K562 (cell line): ENCODE measurements at regions not wholly inside any gene's neighbourhood (a gene's known extent, or its start where the extent isn't known, plus 50 kb on each side); places are given as distances from the start of the nearest gene placed in this dataset.

Source experiments
- CEBPG ChIP-seq, 3 experiments: fragments of 200-800 bp in 1 of 3; sonication (Bioruptor generic) in 1 of 3; sonication (generic) in 1 of 3; formaldehyde crosslinking in 1 of 3; IDR thresholded peaks in 2 of 3; conservative IDR thresholded peaks in 1 of 3; 2 replicates each; pipeline versions ENCODE4 v1.6.1 to v1.8.0; 2016 to 2022; ENCODE audit warnings: missing compliant biosample characterization in 2 of 3, missing genetic modification characterization in 2 of 3, mild to moderate bottlenecking in 1 of 3, missing genetic modification reagents in 1 of 3
- HOXB6 ChIP-seq: fragments of 250-450 bp; sonication (Bioruptor Pico); IDR thresholded peaks from 2 replicates; pipeline ENCODE4 v1.5.1; 2022; ENCODE audit warnings: mild to moderate bottlenecking, borderline replicate concordance
- L3MBTL2 ChIP-seq: fragments of 450-650 bp; IDR thresholded peaks from 2 replicates; pipeline ENCODE4 v1.6.1; 2016; ENCODE audit warnings: mild to moderate bottlenecking, moderate library complexity
- MITF ChIP-seq: IDR thresholded peaks from 2 replicates; pipeline ENCODE4 v1.6.1; 2014; ENCODE audit warnings: antibody characterized with exemption
- SNIP1 ChIP-seq: fragments of 450-650 bp; IDR thresholded peaks from 2 replicates; pipeline ENCODE4 v1.7.1; 2017; ENCODE audit warnings: low read depth, mild to moderate bottlenecking
- SOX6 ChIP-seq: fragments of 450-650 bp; IDR thresholded peaks from 2 replicates; pipeline ENCODE4 v1.6.1; 2014; ENCODE audit warnings: mild to moderate bottlenecking
- SUPT5H ChIP-seq: fragments of 450-650 bp; IDR thresholded peaks from 2 replicates; pipeline ENCODE4 v1.6.1; 2016
- WHSC1 ChIP-seq: IDR thresholded peaks from one replicate; pipeline ENCODE4 v1.6.1; 2012; ENCODE audit warnings: low read length, control low read depth, inconsistent platforms
- TF ChIP-seq, protein P1 (sequence below): fragments of 450-650 bp; IDR thresholded peaks from 2 replicates; pipeline ENCODE4 v1.6.1; 2016; ENCODE audit warnings: low read depth

DNA sequence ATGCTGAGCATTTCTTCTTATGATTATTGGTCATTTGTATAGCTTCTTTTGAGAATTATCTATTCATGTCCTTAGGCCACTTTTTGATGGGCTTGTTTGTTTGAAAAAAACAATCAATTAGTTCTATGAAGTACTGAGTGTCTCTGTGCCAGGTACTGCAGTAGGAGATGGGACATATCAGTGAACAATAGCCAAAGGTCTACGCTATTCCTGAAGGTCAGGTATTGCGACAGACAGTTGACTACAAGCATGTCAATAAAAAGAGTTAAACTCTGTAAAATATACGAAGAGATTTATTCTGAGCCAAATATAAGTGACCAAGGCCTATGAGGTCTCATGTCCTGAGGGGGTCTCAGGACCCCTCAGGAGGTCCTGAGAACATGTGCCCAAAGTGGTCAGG, 122.1 kb upstream of the NFE2L3 start (continued):
- TF ChIP-seq MITF (no peak), SNIP1 (no peak), SOX6 (no peak), WHSC1 (no peak), CEBPG (CRISPR knock-in tag; IDR thresholded peaks at IDR 0.05) (no peak), CEBPG (tag; conservative IDR thresholded peaks at IDR 0.05 in 1 of 2, IDR thresholded peaks at IDR 0.05 in 1 of 2) (no peak), L3MBTL2 (no peak), HOXB6 (CRISPR knock-in tag) (no peak), SUPT5H (no peak)
- TF ChIP-seq, protein P1, sequence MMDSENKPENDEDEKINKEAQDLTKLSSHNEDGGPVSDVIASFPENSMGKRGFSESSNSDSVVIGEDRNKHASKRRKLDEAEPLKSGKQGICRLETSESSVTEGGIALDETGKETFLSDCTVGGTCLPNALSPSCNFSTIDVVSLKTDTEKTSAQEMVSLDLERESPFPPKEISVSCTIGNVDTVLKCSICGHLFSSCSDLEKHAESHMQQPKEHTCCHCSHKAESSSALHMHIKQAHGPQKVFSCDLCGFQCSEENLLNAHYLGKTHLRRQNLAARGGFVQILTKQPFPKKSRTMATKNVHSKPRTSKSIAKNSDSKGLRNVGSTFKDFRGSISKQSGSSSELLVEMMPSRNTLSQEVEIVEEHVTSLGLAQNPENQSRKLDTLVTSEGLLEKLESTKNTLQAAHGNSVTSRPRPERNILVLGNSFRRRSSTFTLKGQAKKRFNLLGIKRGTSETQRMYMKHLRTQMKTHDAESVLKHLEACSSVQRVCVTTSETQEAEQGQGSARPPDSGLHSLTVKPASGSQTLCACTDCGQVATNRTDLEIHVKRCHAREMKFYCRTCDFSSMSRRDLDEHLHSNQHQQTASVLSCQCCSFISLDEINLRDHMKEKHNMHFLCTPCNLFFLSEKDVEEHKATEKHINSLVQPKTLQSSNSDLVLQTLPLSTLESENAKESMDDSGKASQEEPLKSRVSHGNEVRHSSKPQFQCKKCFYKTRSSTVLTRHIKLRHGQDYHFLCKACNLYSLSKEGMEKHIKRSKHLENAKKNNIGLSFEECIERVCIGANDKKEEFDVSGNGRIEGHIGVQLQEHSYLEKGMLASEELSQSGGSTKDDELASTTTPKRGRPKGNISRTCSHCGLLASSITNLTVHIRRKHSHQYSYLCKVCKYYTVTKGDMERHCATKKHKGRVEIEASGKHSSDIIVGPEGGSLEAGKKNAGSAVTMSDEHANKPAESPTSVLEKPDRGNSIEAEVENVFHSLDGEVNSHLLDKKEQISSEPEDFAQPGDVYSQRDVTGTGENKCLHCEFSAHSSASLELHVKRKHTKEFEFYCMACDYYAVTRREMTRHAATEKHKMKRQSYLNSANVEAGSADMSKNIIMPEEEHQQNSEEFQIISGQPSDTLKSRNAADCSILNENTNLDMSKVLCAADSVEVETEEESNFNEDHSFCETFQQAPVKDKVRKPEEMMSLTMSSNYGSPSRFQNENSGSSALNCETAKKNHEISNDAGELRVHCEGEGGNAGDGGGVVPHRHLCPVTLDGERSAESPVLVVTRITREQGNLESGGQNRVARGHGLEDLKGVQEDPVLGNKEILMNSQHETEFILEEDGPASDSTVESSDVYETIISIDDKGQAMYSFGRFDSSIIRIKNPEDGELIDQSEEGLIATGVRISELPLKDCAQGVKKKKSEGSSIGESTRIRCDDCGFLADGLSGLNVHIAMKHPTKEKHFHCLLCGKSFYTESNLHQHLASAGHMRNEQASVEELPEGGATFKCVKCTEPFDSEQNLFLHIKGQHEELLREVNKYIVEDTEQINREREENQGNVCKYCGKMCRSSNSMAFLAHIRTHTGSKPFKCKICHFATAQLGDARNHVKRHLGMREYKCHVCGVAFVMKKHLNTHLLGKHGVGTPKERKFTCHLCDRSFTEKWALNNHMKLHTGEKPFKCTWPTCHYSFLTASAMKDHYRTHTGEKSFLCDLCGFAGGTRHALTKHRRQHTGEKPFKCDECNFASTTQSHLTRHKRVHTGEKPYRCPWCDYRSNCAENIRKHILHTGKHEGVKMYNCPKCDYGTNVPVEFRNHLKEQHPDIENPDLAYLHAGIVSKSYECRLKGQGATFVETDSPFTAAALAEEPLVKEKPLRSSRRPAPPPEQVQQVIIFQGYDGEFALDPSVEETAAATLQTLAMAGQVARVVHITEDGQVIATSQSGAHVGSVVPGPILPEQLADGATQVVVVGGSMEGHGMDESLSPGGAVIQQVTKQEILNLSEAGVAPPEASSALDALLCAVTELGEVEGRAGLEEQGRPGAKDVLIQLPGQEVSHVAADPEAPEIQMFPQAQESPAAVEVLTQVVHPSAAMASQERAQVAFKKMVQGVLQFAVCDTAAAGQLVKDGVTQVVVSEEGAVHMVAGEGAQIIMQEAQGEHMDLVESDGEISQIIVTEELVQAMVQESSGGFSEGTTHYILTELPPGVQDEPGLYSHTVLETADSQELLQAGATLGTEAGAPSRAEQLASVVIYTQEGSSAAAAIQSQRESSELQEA: no peak
